Endothelial cell of umbilical vein (primary cell): ENCODE measurements at regions not wholly inside any gene's neighbourhood (a gene's known extent, or its start where the extent isn't known, plus 50 kb on each side); places are given as distances from the start of the nearest gene placed in this dataset.

Source experiments
- BruUV-seq: library from RNA; stranded (reverse); fragments of 400-500 nt; replicated peaks from 2 replicates; lab custom pipeline; 2021; lab: Mats Ljungman, UMichigan
- CTCF ChIA-PET: fragments of 300-600, 350-600 bp; sonication (Branson Sonifier 250); formaldehyde crosslinking; loops from one replicate; lab custom pipeline; 2021; ENCODE audit warnings: antibody characterized with exemption, inconsistent platforms; lab: Charles Lee
- POLR2A ChIA-PET: fragments of 300-600, 350-600 bp; sonication (Branson Sonifier 250); formaldehyde crosslinking; loops from one replicate; lab custom pipeline; 2021; ENCODE audit warnings: antibody characterized with exemption, inconsistent platforms; lab: Charles Lee
- DNase-seq: peaks from one replicate; pipeline ENCODE4 v3.0.0-alpha.2; 2011; ENCODE audit warnings: low read depth, low spot score
- FAIRE-seq: peaks from 2 replicates; lab custom pipeline; 2011; peaks lifted over from hg19 to GRCh38; lab: Jason Lieb, UNC
- H2AFZ ChIP-seq: 2 replicates; pipeline ENCODE4 v1.6.0; 2012; ENCODE audit warnings: low read depth, low read length, control low read depth, inconsistent platforms
- H3K27ac ChIP-seq: 2 replicates; pipeline ENCODE4 v1.5.1; 2011; ENCODE audit warnings: low read depth, mild to moderate bottlenecking, control low read depth, low read length, moderate library complexity; ENCODE audit not compliant: insufficient read depth
- H3K27me3 ChIP-seq, 2 experiments: 2 replicates each; pipeline versions ENCODE4 v1.6.0 to v1.6.1; 2011; ENCODE audit warnings: low read length in 2 of 2, mixed read lengths in 1 of 2; ENCODE audit not compliant: control insufficient read depth in 2 of 2, insufficient read depth in 2 of 2
- H3K36me3 ChIP-seq, 2 experiments: 2 replicates in 1 of 2; 3 replicates in 1 of 2; pipeline ENCODE4 v1.5.1; 2011; ENCODE audit warnings: low read length in 2 of 2, mild to moderate bottlenecking in 1 of 2, moderate library complexity in 1 of 2; ENCODE audit not compliant: control insufficient read depth in 2 of 2, insufficient read depth in 2 of 2; ENCODE audit errors: extremely low read depth in 1 of 2
- H3K4me1 ChIP-seq: 3 replicates; pipeline ENCODE4 v1.5.1; 2011; ENCODE audit warnings: mild to moderate bottlenecking, low read length; ENCODE audit not compliant: control insufficient read depth, insufficient read depth; ENCODE audit errors: extremely low read depth
- H3K4me2 ChIP-seq: 2 replicates; pipeline ENCODE4 v1.6.1; 2011; ENCODE audit warnings: low read length, control low read depth, mixed read lengths; ENCODE audit not compliant: insufficient read depth
- H3K4me3 ChIP-seq, 3 experiments: fragments of 200-600 bp in 1 of 3; sonication (generic), shearing (Covaris generic) in 1 of 3; replicated peaks in 1 of 3; 2 replicates each; pipeline ENCODE4 v1.5.1; 2011 to 2016; ENCODE audit warnings: control low read depth in 3 of 3, low read length in 3 of 3, mild to moderate bottlenecking in 2 of 3, inconsistent platforms in 1 of 3, low read depth in 1 of 3, moderate library complexity in 1 of 3; ENCODE audit not compliant: insufficient read depth in 1 of 3
- H3K79me2 ChIP-seq: 2 replicates; pipeline ENCODE4 v1.6.0; 2012; ENCODE audit warnings: low read length, inconsistent platforms; ENCODE audit not compliant: control insufficient read depth, insufficient read depth
- H3K9ac ChIP-seq: replicated peaks from 2 replicates; pipeline ENCODE3; 2011; ENCODE audit warnings: low read length, control low read depth; ENCODE audit not compliant: insufficient read depth; ENCODE audit errors: extremely low read depth
- H3K9me1 ChIP-seq: replicated peaks from 3 replicates; pipeline ENCODE4 v1.6.0; 2011; ENCODE audit warnings: mild to moderate bottlenecking, low read length; ENCODE audit not compliant: control insufficient read depth, insufficient read depth; ENCODE audit errors: extremely low read depth
- H3K9me3 ChIP-seq: replicated peaks from 2 replicates; pipeline ENCODE4 v1.5.1; 2012; ENCODE audit warnings: low read length, inconsistent platforms; ENCODE audit not compliant: control insufficient read depth, insufficient read depth
- H4K20me1 ChIP-seq: replicated peaks from 2 replicates; pipeline ENCODE3; 2011; ENCODE audit warnings: mild to moderate bottlenecking, low read length; ENCODE audit not compliant: control insufficient read depth, insufficient read depth; ENCODE audit errors: extremely low read depth
- FOS ChIP-seq: IDR thresholded peaks from 2 replicates; pipeline ENCODE4 v1.6.1; 2011; ENCODE audit warnings: mild to moderate bottlenecking, low read length, moderate library complexity, borderline replicate concordance; ENCODE audit not compliant: insufficient read depth
- GATA2 ChIP-seq: IDR thresholded peaks from 2 replicates; pipeline ENCODE4 v1.7.0; 2011; ENCODE audit warnings: low read depth, mild to moderate bottlenecking, moderate library complexity, mixed read lengths, low read length; ENCODE audit not compliant: insufficient read length, insufficient read depth
- JUN ChIP-seq: IDR thresholded peaks from 2 replicates; pipeline ENCODE4 v1.6.1; 2011; ENCODE audit warnings: borderline replicate concordance, low read depth; ENCODE audit not compliant: insufficient read length, insufficient read depth
- MYC ChIP-seq: IDR thresholded peaks from one replicate; pipeline ENCODE4 v1.6.1; 2011; ENCODE audit warnings: mild to moderate bottlenecking, low read depth, low read length
- dilution Hi-C: fragments of 300-500 bp; cut with MboI; formaldehyde crosslinking; loops from one replicate; pipeline ENCODE4 v1.15.0; 2019; ENCODE audit warnings: low sequenced_read_pairs; ENCODE audit not compliant: extremely low pct_ligation_motif_present
- intact Hi-C: fragments of 100-400 bp; cut with micrococcal nuclease; formaldehyde crosslinking; loops from one replicate; pipeline ENCODE4 v1.10.0; 2022
- TF ChIP-seq, protein P1 (sequence below): IDR thresholded peaks from 2 replicates; pipeline ENCODE4 v1.6.1; 2011; ENCODE audit not compliant: insufficient read depth, insufficient read length

DNA sequence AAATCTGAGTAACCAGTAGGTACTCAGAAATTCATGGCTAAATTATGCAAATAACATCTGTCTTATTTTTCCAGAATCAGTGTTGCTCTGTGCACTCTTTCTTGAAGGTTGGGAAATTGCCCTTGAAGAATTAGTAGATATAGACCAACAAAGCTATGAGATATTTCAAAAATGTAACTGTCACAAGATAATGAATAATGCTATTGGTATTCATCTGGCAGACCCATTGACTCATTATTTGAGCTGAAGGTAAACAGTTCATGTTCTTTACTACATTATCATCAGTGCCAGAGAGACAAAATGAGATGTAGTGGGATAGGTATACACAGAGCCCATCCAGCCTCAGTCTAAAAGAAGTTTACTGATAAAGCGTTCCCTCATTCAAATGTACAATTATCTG, 274.7 kb downstream of the CASP12 start:
- no peak overlapping the region for H2AFZ ChIP-seq
- H3K4me1 ChIP-seq: peaks cover 5% of the 10 kb centered on the region
- intact Hi-C loops: no loop called here
- H4K20me1 ChIP-seq: no peaks in the 10 kb centered on the region
- no peaks in the 10 kb centered on the region for H3K9me1 ChIP-seq
- dilution Hi-C loops: no loop called here
- no peak overlapping the region for H3K4me2 ChIP-seq
- POLR2A ChIA-PET: interaction anchor here (0.7 kb wide), 1 partner anchor 19 kb away, joined by 3 read pairs; no protein-coding TSS in a partner anchor
- FAIRE-seq (no peak), DNase-seq (peak; percentile 32)
- no peak overlapping the region for H3K27ac ChIP-seq
- no peak overlapping the region for H3K4me3 ChIP-seq
- H3K79me2 ChIP-seq: no peaks in the 10 kb centered on the region
- no peaks in the 10 kb centered on the region for H3K27me3 ChIP-seq
- TF ChIP-seq MYC: no peak
- TF ChIP-seq FOS: peak; percentile 31
- TF ChIP-seq JUN: peak; percentile 11
- H3K9me3 ChIP-seq: no peaks in the 10 kb centered on the region
- CTCF ChIA-PET: interaction anchor here (1.0 to 2.3 kb wide), 5 partner anchors 10 to 1240 kb away, joined by 3 to 11 read pairs (median 6); no protein-coding TSS in a partner anchor
- no TSS peak for BruUV-seq
- no peak overlapping the region for H3K9ac ChIP-seq
- H3K36me3 ChIP-seq: no peaks in the 10 kb centered on the region

DNA sequence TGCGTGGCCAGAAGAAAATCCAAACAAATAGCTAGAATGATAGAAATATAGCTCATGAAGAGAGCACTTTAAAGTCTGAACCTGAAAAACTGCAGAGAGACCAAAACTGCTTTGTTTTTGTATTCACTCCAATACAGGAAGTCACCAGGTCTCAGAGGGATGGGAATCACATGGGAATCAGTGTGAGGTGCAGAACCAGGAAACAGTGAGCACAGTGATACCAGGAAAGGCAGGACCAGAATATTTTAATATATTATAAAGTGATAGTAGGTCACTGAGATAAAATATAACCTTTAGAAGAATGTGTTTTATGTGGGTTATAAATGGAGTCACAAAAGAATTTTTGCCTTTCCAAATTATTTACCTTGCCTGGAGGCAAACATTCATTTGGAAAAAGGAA, 277.3 kb downstream of the CASP12 start:
- no peaks in the 10 kb centered on the region for H3K79me2 ChIP-seq
- TF ChIP-seq GATA2 (no peak), JUN (no peak)
- TF ChIP-seq, protein P1, sequence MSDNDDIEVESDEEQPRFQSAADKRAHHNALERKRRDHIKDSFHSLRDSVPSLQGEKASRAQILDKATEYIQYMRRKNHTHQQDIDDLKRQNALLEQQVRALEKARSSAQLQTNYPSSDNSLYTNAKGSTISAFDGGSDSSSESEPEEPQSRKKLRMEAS: no peak
- peaks cover 5% of the 10 kb centered on the region for H3K4me1 ChIP-seq
- H4K20me1 ChIP-seq: no peaks in the 10 kb centered on the region
- DNase-seq: no peak
- no peak overlapping the region for H3K27ac ChIP-seq
- no peaks in the 10 kb centered on the region for H3K9me1 ChIP-seq
- H2AFZ ChIP-seq: no peak overlapping the region
- CTCF ChIA-PET: interaction anchor here (1.4 kb wide), 1 partner anchor 12 kb away, joined by 3 read pairs; no protein-coding TSS in a partner anchor
- intact Hi-C loops (no loop called here), dilution Hi-C loops (no loop called here)
- no peaks in the 10 kb centered on the region for H3K27me3 ChIP-seq
- H3K4me3 ChIP-seq: no peak overlapping the region
- H3K36me3 ChIP-seq: no peaks in the 10 kb centered on the region
- no peaks in the 10 kb centered on the region for H3K9me3 ChIP-seq
- no peak overlapping the region for H3K4me2 ChIP-seq
- no peak overlapping the region for H3K9ac ChIP-seq
- no peak for FAIRE-seq
- BruUV-seq: no TSS peak
- POLR2A ChIA-PET: no interaction called here
